Stimulated activated CD4-positive, alpha-beta T cell treated with anti-CD3 and anti-CD28 coated beads, Interleukin-1b, Interleukin-23, amount 100 ng/mL, for 4 hours (primary cell): ENCODE measurements at regions not wholly inside any gene's neighbourhood (a gene's known extent, or its start where the extent isn't known, plus 50 kb on each side); places are given as distances from the start of the nearest gene placed in this dataset.
"Not testable (repeated sequence)": the region's sequence is repeated elsewhere in the genome, so short reads cannot be mapped to it uniquely, and the experiment has no call there.

Source experiments
- DNase-seq, 2 donors: peaks; one replicate each; pipeline ENCODE4 v3.0.0-alpha.2; 2020; ENCODE audit warnings: low read depth in 2 of 2

DNA sequence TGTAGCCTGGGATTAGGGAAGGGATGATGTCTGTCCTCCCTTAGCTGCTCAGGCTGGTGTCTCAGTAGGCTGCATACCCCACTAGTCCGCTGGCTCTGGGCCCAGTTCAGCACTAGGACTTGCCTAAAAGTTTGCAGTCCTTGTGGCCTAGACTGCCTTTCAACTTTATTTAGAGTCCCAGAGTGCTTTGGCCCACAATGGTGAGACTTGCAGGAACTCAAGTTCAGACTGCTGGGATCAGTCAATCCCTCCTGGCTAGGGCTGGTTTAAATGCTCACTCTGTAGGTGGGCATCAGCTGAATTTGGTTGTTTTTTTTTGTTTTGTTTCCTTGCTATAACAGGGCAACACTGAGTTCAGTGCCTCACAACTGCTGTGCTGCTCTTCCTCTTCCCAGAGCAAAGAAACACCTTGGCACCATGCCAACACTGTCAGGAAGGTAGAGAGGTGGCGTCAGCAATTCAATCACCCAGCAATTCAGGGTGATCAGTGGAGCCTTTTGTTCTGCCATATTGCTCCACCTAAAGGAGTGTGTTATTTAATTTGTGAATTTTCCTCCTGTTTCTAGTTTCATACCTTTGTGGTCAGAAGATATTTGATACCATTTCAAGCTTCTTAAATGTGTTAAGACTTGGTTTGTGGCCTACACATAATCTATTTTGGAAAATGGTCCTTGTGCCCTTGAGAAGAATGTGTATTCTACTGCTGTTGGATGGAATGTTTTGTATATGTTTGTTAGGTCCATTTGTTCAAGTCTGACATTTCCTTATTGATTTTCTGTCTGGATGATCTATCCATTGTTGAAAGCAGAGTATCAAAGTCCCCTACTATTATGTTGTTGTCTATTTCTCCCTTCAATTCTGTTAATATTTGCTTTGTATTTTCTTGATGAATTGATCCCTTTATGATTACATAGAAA is 284.0 kb upstream of the PMFBP1 start:
- DNase-seq: no peak

DNA sequence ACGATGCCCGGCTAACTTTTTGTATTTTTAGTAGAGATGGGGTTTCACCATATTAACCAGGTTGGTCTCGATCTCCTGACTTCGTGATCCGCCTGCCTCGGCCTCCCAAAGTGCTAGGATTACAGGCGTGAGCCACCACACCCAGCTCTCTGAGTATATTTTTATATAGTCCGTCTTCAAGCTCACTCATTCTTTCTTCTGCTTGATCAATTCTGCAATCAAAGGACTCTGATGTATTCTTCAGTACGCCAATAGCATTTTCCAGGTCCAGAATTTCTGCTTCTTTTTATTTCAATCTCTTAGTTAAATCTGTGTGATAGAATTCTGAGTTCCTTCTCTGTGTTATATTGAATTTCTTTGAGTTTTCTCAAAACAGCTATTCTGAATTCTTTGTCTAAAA is 281.9 kb upstream of the PMFBP1 start:
- not testable (repeated sequence) for DNase-seq

DNA sequence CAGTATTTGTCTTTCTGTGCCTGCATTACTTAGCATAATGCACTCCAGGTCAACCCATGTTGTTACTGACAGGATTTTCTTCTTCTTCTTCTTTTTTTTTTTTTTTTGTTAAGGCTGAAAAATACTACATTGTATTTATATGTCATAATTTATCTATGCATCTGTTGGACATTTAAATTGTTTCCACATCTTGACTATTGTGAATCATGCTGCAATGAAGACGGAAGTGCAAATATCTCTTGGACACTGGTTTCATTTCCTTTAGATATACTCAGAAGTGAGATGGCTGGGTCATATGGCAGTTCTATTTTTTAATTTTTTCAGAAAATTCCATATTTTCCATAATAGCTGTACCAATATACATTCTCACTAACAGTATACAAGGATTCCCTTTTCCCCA is 272.7 kb upstream of the PMFBP1 start:
- no peak for DNase-seq

DNA sequence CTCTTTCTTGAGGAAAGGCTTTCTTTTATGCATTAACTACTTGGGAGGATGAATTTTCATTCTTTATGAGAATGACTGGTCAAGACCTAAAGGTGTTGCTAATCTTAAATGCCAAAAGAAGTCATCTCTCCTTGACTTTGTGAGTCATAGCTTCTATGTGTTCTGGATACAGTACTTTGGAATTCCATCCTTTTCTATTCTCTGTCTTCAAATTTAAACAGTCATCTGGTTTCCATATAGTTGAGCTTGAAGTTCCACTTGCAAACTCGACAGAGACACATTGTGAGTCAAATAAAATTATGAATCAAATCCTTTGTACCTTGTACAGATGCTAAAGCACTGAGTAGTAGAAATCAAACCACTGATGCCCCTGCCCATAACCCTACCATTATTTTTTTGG is 271.9 kb upstream of the PMFBP1 start:
- no peak for DNase-seq

DNA sequence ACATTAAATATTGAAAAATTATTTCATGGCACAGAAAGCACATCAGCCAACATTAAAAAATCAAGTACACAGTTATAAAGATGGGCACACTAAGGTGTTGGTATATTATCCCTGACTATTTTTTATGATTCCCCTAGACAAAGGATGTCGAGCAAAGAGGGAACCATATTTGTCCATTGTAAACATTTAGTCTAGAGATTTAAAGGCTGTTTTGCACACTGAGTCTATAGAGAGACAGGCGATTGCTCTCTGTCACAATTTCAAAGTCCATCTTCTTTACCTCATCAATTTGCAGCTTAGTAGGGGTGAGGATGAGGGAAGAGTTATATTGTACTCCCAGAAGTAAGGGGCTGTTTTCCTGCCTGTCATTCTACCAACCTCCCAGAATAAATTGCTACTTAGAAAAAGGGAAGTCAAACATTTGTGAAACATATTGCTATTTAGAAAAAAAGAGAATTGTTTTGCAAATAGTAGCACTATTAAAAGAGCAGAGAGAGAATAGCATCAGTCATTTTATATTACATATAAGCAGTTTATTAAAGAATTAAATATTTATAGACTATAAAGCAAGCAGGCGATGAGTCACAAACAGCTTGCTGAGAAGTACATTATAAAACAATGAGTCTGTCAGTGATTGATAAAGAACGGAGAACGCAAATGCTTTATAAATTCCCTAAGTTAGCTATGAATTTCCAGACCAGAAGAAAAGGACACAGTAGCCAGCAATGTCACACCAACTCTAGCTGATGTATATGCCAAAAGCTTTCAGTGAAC is 270.6 kb upstream of the PMFBP1 start:
- no peak for DNase-seq

DNA sequence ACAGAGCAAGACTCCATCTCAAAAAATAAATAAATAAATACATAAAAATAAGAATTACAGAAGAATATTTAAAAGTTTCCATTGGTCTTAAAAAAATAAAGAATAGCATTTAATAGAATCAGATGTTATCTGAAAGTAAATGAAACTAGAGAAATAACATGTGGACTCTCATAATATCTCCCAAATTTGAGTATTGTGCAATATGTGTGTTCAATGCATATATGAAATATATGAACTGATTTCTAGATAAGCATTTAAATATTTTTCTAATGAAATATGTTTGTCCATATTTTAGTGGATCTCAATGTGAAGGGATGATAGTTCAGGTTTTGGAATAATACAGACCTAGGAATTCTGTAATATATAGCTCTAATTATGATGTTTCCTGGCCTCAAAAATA is 265.9 kb upstream of the PMFBP1 start:
- no peak for DNase-seq

DNA sequence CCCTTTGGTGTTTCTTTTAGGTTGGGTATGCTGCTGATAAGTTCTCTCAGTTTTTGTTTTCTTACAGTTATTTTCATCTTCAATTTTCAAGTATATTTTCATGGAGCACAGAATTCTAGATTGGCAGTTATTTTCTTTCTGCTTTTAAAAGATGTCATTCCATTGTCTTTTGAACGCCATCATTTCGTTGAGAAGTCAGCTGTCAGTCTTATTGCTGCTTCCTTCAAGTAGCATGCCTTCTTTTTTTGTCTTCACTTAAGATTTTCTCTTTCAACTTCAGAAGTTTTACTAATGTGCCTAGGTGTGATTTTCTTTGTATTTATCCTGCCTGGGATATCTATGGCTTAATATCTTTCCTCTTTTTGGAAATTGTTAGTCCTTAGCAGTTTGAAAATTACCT is 262.2 kb upstream of the PMFBP1 start:
- DNase-seq: no peak

DNA sequence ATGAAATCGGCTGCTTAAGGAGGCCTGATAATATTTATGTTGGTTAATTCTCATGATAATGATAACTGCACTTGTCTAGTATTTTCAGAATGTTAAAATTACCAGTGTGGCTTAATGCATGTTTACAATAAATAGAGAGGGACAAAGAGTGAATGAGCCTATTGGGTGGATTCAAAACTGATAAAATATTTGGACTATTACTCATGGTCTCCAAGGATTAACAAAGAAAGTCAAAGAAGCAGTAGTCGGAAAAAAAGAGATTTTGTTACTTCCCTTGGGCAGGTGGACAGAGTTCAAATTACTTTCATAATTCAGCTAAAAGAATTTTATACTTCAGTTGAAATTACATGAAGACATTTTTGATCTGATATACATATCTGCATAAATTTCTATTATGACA is 258.2 kb upstream of the PMFBP1 start:
- no peak for DNase-seq

DNA sequence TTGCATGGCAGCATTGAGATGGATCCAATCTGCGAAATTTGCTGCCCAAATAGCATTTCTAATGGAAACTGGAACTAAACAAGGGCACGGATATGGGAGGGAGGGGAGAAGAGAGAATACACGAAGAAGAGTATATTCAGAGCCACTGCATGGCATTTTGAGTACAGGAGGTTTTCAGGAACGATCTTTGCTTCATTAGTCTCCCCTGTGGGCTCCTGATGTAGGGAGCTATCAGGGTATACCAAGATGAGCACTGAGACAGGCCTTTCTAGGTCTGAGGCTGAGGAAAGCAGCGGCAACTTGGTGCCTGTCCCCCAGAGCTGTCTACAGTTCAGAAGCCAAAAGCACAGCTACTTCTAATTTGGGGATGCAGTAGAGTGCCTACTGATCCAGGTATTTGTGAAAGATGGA is 257.7 kb upstream of the PMFBP1 start:
- DNase-seq: no peak

DNA sequence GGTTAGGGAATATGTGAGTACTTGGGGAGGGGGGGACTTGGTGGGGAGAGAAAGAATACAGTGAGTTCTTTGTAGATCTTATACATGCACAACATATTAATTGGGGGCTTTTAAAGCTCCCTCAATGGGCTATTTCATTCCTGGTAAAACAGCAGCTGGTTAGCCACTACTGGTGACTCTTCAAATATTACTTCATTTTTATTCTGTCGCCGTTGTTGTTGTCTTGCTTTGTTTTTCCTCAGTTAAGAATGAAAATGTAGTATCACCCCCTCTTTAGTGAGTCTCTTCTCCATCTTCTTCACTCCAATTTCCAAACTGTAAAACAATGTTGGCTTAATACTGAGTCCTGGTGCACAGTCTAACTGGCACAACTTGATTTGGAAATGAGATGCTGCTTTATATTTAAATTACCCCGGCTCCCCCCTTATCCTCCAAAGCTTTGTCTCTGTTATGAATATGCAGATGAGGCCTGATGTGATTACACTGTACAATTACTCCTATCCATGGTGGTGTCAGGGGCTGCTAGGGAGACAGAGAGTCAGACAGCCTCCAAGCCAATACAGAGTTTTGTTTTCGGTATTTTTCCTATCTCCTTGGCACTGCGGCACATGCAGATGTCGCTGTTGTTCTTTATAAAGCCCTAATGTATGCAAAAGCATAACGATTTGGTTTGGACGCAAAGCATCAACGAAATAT is 256.9 kb upstream of the PMFBP1 start:
- no peak for DNase-seq

DNA sequence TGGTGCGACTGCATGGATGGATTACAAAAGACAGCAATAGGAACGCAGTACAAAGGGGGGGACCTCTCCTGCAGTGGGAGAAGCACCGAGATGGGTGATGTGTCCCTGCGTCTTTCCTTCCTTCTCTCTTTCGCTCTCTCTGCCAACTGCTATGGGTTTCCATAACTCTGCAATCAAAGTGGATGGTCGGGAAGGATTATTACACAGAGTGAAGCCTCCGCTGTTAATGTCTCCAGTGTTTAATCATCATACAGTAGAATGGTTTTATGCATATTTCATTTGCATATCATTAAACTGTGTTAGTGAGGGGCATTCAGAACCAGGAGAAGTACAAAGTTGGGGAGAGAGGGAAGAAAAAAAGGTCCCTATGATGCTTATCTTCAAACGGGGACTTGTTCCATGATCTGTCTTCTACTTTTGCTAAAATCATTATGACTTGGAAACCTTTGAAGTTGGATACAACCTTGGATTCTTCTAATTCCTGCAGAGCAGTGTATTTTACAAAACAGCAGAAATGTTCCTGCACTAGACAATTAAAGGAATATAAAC is 255.9 kb upstream of the PMFBP1 start:
- no peak for DNase-seq

DNA sequence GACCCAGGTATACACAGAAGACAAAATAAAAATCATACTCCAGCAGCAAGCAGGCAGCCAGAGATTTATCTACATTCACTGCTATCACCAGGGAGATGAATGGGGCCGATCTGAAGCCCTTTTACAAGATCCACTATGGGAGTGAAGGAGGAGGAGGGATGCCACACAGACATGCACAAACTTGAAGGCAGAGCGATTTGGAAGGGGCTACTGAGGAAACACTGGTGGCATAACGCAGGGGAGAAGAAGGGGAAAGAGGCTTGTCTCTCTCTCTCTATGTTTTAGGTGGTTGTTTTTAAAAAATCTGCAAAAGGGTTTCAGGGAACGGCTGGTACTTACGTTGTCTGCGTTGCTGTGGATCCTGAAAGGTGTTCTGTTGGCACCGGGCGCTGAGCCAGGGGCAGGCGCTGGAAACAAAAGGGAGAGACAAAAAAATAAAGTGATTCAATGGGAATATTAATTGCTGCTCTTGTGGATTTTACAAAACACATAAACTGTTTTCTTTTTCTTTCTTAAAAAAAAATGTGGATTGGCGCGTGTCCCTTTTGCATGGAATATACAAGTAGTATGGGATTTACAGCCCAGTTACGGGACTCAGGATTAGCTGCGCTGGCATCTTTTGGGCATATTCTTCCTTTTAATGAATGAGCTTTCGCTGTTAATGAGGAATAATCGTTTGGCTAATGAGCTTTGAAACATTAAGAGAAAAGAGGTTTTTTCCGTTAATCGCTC is 255.3 kb upstream of the PMFBP1 start:
- no peak for DNase-seq

DNA sequence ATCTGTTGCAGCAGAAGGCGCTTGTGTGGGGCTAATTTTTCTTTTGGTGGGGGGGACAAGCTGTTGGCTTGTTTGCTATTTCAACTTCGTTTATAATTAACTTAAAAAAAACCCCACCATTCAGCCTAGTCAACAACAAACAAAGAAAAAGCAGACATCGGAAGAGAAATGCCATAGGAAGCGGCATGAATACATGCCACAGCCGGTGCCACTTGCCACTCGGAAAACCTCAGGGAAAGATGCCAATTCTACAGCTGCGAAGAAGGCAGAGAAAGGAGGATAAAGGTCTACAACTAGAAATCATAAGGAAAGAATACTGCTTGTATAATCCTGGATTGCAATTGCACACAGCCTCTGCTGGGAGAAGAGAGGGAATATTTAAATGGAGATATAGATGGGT is 254.4 kb upstream of the PMFBP1 start:
- no peak for DNase-seq

DNA sequence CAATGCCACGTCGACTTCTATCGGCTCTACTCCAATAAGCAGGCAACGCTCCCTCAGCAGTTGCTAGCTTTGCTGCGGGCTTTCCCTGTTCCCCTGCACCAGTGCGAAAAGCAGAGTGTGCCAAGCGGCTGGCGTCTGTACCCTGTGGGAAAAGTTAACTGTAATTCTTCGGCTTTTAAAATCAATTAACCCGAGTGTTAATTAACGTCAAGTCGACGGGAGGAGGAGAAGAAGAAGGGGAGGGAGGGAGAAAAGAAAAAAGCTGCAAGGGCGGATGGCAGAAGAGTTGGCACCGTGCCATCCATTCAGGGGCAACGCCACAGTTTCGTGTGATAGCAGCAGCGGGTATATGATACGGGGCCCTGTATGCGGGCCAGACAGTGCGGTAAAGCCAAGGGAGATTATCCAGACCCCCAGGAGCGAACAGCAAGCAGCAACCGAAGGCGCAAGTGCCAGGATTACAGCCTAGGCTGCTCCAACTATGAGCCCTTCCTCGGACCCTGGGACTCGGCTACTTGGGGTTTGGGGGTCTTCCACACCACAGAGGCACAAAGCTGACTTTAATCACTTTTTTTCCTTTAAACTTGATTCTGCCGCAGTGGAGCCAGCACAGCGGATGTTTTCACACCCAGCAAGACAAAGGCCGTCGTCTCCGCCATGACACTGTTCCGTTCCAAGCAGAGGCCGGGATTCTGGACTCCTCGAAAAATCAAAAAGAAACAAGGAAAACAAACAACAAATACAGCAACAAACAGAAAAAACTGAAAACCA is 253.8 kb upstream of the PMFBP1 start:
- no peak for DNase-seq

DNA sequence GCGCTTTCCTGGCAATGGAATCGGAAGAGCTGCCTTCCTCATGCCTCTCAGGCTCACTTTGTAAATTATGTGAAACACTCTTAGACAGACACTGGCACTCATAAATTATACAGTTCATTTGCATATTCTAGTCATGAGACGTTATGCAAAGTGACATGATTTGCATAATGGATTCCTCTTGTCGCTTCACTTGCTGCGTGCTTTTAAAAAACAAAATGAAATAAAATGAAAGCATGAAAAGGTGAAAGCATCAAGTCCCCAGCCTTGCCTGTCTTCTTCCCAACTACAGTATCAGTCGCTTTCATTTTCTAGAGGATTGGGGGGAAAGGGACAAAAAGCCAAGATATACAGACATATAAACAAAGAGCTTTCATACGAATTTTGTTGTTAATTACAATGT is 252.8 kb upstream of the PMFBP1 start:
- DNase-seq: no peak

DNA sequence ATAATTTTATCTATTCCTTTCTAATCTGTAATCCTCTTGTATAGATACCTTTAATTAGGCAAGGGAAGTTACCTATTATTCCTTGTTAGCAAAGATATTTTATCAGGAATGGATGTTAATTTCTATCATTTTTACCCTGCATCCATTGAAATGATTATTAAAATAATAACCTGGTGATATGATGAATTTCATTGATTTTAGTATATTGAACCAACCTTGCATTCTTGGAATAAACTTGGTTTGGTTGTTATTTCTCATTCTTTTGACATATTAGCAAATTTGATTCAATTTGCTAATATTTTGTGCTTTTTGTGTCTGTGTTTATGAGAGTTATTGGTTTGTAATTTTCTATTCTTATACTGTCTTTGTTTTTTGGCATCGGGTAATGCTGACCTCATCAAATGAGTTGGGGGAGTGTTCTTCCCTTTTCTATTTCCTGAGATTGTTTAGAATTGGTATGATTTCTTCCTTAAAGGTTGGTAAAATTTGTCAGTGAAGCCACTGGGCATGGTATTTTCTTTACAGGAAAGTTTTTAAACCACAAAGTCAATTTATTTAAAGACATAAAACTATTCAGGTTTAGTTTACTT is 250.4 kb upstream of the PMFBP1 start:
- no peak for DNase-seq

DNA sequence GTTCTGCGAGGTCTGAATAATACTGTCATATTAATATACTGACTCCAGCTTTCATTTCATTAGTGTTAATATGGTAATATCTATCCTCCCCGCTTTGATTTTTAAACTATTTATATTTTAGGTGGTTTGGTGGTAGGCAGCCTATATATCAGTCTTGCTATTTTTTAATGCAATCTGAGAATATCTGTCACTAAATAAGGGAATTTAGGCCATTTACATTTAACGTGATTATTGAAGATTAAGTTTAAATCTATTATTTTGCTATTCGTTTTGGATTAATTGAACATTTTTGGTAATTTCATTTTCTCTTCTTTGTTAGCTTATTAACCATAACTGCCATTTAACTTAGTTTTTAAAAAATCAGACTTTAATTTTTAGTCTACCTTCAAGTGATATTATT is 247.7 kb upstream of the PMFBP1 start:
- DNase-seq: no peak

DNA sequence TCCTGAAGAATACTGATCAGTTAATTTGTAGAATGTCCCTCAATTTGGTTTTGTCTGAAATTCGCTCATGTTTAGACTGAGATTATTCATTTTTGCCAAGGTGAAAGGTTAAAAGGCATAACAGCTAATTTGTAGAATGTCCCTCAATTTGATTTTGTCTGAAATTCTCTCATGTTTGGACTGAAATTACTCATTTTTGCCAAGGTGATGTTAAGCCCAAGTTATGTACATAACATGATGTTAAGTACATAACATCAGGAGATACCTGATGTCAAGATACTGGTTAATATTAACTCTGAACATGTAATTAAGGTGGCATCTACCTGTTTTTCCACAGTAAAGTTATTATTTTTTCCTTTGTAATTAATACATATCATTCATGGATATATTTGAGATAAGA is 243.4 kb upstream of the PMFBP1 start:
- DNase-seq: no peak

DNA sequence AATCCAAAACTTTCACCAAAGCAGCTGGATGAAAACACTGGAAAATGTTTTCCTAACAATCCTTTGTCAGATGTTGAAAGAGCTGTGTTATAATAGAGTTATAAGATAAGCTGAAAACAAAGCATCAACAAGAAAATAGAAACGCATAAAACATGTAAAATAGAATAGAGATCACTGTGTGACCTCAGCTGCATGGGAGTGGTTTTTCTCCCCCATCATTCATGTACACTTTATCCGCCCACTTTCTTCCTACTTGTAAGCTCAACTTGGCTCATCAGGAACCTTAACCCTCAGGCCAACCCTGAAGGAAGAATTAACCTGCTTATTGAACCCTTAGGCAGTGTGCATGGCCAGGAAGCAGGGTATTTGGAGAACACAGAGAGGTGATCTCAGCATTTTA is 238.5 kb upstream of the PMFBP1 start:
- DNase-seq: no peak

DNA sequence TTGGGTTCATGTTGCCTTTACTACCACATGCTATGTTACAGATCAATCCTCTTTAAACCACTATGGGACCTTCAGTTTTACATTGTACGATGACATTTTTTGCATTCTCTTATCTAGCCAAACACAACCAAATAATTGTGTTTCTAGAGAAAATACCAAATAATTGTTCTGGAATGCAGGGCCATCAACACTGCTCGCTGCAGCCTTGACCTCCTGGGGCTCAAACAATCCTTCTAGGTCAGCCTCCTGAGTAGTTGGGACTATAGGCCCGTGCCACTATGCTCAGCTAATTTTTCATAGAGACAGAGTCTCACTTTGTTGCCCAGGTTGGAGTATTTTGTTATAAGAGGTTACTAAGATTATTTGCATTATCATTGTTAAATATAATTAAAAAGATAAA is 237.5 kb upstream of the PMFBP1 start:
- no peak for DNase-seq
